HG02852 (cell line): ENCODE measurements at regions not wholly inside any gene's neighbourhood (a gene's known extent, or its start where the extent isn't known, plus 50 kb on each side); places are given as distances from the start of the nearest gene placed in this dataset.

Experiments
- ATAC-seq: cut with Tn5 transposase; IDR thresholded peaks from one replicate; pipeline ENCODE4 v1.9.1; 2021; ENCODE audit warnings: mild to moderate bottlenecking, moderate library complexity; ENCODE audit not compliant: unreplicated experiment

DNA sequence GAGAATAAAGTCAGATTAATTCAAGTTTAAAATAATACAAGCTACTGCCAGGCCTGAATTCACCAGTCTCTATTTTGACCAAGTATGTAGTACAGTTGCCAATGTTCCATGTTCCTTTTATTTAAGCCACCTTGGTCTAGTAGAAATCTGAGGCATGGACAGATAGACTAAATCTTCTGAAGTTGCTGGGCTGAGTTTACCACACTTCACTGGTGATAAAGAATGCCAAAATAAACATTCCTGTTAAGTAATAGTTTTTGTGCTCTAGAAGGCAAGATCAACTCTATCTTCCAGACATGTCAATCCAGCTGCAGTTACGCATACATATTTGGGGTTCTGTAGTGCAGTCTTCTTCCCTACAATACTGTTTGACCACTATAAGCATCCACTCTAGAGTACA, 83.9 kb upstream of the C11orf87 start:
- ATAC-seq, result no peak

DNA sequence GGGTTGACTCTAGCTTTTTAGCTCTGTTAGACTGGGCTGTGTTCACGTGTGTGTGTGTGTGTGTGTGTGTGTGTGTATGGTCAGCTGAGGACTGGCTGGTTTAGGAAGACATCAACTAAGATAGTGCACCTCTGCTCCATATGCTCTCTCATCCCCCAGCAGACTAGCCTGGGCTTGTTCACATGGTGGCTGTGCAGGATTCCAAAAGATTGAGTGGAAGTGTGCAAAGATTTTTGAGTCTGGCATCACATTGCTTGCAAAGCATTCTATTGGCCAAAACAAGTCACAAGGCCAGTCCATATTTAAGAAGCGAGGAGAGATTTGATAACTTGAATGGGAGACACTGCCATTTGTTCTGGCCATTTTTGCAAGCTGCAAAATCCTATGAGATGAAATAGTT, 79.7 kb upstream of the C11orf87 start:
- no peak for ATAC-seq

DNA sequence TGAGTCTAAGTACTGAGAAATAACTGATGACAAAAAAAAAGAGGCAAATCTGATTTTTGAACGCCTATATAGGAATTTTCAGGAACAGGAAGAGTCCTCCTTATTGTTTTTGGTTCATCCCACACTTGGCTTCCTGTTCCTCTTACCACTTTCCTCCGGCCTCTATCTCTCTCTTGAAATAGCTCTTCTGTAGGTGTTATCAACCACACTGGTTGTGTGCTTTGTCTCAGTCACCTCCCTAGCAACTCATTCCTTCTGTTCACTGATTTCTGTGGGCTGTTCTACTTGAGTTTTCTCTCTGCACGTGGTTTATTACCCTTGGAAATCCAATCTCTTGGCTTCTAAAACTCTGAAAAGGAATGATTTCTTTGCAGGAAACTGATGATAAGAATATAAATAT, 78.7 kb upstream of the C11orf87 start:
- ATAC-seq, result no peak

DNA sequence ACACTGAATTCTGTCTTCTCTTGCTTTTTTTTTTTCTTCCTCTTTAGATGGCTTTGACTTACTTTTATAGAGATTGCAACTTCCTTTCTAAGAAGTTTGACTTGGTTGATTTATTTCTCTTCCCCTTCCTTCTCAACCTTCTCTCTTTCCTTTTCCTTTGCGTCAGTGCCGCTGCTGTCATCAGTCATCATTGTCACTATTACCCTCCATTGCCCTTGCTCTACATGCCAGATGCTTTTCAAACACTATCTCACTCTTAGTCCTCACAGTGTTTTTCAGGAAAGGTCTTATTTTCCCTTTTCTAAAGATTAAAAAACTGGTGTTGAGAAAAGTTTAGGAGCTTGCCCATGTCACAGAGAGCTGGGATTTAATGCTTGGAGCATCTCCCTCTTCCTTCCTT, 74.7 kb upstream of the C11orf87 start:
- no peak for ATAC-seq

DNA sequence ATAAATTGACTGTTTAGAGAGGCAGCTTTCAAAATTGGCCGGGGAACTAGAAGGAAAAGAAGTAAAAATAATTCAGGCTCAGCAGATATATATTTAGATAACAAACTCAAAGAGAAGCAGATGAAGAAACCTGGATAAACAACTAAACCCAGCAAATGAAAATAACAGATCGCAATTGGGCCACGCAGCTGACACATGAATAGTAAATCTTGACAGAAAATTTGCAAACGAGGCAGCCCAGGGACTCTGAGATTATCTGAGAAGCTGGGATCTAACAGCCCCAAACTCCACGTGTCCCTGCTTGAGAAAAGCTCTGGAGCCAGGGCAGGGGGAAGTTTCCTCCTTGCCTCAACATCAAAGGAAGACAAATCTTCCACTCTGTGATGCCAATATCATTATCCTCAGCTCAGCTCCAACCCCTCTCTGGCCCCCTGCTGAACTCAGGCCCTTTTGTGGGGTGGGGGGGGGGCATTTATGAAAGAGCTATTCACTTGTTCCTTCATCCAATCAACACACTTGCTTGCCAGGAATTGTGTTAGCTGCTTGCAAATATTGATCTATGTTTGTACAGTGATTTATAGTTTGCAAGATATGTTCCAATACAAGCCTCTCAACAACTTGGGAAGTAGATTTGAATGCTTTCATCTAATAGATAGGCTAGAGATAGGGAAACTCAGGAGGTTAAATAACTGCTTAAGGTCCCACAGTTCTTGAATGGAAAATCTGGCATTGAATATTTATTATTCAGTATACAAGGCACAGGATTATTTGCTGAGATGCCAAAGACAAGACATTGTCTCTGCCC, 72.5 kb upstream of the C11orf87 start:
- no peak for ATAC-seq

DNA sequence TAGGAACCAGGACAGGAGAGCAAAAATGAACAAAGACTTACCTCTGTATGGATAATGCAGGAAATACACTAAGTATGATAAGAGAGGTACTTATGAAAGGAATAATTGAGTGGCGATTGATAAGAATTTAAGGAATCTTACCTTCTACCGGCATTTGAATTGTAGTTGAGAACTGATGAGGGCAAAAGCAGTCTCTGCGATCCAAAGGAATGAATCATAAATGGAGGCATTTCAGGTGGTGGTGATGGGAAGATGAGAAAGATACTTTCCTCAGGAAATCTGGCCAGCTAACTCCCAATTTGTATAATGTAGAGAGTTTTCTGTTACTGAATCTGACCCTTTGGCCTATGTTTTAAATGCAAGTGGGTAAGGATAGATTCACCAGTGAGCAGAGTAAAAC, 71.9 kb upstream of the C11orf87 start:
- ATAC-seq, result no peak

DNA sequence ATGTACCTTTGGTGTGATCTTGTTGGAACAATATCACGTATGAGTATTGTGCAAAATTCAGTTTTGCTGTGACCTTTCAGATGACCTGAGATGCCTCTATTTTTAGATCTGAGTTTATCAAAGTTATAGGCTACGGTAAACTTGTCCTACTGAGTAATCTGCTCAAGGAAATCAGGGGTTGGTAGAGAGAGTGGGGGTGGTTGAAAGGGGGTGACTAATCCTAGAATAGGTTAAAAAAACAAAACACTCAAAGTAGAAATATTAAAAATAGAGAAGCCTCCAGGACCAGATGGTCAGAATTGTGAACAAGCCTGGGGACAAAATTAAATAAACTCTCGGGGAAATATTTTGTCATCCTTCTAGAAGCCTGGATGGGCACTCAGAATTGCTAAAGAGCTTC, 59.9 kb upstream of the C11orf87 start:
- ATAC-seq, result no peak

DNA sequence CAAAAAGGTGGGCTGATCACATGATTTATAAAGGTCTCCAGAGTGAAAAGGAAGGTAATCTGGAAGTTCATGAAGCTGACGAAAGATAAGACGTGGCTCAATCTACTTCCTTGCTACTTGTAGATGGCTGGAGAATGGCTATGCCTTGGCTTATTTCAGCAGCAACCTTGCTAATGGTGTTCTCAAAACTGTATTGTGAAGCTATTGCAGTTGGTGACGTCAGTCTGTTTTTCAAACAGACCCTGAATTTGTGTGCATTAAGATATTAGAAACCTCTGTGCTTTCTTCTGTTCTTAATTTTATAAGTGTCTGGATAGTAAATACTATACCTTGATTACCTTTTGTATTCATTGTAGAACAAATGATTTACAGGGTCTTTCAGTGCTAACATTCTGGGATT, 58.3 kb upstream of the C11orf87 start:
- ATAC-seq, result no peak

DNA sequence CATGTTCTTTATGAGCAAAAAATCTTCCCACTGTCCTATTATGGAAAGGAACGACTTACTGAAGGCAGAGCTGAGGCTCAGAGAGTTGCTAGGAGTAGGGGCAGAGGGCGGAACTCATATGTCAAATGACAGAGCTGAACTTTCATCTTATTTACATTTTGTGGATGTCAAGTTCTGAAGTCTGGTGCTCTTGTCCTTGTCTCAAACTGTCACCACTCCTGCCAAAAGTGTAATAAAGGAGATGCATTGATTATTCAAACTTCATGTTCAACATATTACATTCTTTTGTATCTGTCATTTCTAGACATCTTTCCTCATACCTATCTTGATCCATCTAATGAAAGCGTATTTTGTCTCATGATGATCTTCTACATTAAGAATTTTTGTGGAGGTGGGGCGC, 57.1 kb upstream of the C11orf87 start:
- no peak for ATAC-seq

DNA sequence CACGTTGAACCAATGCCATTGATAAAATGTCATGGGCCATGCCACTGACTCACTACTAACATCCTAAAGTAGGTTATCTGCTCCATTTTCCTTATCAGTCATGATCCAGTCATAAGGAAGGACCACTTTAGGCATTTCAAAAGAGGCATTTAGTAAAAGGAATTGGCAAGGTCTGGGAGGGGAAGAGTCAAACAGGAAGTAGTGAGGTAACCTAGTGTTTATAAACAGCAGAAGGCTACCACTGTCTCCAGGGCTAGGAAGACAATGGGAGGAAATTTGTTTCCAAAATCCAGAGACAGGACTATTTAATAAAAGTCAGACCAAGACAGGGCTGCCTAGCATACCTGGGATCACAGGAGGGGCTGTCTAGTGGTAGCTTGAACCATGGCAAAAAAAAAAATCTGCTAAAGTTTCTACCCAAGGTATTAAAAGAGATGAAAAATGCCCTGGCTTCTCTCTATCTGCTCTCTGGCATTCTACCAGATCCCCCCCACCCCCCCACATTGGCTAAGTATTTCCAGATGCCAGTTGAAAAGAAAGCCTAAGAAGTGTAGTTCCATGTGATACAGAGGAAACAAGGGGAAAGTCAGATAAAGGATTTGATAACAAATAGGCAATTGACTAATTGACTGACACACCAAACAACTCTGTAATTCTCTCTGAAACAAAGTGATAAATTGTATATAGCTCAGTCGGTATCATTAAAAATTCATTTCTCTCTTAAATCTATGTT, 50.4 kb upstream of the C11orf87 start:
- no peak for ATAC-seq
